ENCODE measurements at regions not wholly inside any gene's neighbourhood (a gene's known extent, or its start where the extent isn't known, plus 50 kb on each side); places are given as distances from the start of the nearest gene placed in this dataset.

GRCh38 chr19:30631033-30631370, 258.8 kb downstream of the ZNF536 start:
- DNase-seq (ENCODE audit: low spot score in 2 of 2): no peak
- H3K9me3 Mint-ChIP-seq: no peaks in the 10 kb centered on the region
- no peaks in the 10 kb centered on the region for H3K36me3 Mint-ChIP-seq
- ATAC-seq: no peak
- H3K27ac Mint-ChIP-seq: no peak overlapping the region

GRCh38 chr19:30630289-30631032, 258.3 kb downstream of the ZNF536 start:
- no peak for DNase-seq (ENCODE audit: low spot score in 2 of 2)
- ATAC-seq: no peak
- H3K9me3 Mint-ChIP-seq: no peaks in the 10 kb centered on the region
- H3K36me3 Mint-ChIP-seq: no peaks in the 10 kb centered on the region
- H3K27ac Mint-ChIP-seq: no peak overlapping the region

DNA sequence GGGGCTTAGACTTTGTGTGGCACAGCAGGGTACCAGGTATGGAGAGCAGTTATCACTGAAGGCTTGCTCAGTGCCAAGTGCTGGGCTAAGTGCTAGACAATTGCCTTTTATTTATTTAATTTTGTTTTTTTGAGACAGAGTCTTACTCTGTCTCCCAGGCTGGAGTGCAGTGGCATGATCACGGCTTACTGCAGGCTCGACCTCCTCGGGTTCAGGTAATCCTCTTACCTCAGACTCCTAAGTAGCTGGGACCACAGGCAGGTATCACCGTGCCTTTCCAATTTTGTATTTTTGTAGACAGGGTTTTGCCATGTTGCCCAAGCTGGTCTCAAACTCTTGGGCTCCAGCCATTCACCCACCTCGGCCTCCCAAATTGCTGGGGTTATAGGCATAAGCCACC, 256.9 kb downstream of the ZNF536 start:
- Mint-ChIP-seq H3K27ac (no peak overlapping the region), H3K9me3 (peaks cover 0 to 7% of the 10 kb centered on the region in 2 donors), H3K36me3 (peaks cover 0 to 6% of the 10 kb centered on the region in 2 donors)
- no peak for ATAC-seq
- DNase-seq (ENCODE audit: low spot score in 2 of 2): no peak

DNA sequence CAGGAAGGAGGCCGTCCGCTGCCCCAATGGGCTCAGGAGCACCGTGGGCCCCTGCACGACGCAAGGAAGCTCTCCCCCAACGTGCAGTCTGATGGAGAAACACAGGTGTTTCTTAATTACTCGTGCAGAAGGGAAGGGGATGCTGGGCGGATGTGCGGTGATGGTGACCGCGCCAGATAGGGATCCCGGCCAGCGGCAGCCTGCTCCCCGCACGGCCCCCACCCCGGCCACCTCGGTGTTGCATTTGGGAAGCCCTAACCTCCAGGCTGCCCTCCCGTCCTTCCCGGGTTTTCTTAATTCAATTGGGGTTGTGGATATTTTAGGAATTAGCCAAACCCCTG, 254.4 kb downstream of the ZNF536 start:
- no peak for DNase-seq (ENCODE audit: low spot score in 2 of 2)
- H3K9me3 Mint-ChIP-seq: peaks cover 9 to 19% of the 10 kb centered on the region in 2 donors
- H3K36me3 Mint-ChIP-seq: peaks cover 8 to 14% of the 10 kb centered on the region in 2 donors
- no peak overlapping the region for H3K27ac Mint-ChIP-seq
- ATAC-seq: no peak

DNA sequence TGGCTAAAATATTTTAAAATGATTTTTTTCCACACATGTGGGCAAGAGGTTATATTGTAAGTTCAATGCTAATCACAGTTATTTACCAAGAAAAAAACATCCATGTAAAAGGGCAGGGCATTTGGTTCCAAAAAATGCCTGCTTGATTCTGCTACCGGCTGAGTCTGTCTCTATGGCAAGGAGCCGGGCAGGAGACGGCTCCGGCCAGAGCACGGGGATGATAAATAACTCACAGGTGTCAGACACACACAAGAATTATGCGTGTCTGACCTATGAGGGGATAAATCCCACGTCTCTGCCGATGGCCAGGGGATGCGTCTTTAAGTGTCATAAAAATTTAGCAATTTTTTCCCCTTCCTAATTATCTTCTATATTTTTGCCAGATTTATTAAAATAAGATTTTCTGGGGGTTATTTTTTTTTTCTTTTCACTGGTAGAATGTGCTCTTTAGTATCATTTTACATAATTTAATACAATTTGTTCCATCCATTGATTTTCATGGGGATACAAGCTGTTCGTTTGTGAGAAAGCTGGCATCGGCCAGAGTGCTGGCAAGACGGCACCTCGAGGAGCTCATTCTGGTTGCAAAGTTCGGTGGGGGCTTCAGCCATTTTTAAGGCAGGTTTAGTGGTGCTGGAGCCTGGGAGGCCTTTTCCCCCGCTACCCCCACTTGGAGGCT, 253.9 kb downstream of the ZNF536 start:
- Mint-ChIP-seq H3K36me3 (peaks cover 8 to 14% of the 10 kb centered on the region in 2 donors), H3K9me3 (peaks cover 9 to 19% of the 10 kb centered on the region in 2 donors), H3K27ac (no peak overlapping the region)
- DNase-seq (ENCODE audit: low spot score in 2 of 2) (no peak), ATAC-seq (no peak)

DNA sequence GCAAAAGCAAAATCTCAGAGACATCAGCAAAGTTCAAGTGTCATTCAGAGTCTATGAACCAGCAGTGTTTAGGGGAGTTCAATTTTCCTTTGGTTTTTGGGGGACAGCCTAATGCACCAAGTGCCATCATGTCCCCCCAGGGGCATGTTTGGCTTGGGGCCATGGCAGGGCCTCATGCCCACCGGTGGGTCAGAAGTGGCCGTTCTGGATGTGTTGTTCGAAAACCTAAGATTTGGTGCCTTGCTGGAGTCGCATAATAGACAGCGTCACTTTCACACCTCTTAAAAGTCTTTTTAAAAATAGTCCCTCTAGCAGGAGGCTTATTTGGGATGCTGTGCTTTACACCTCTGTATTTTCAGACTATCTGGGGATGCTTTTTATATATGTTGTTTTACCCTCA, 250.1 kb downstream of the ZNF536 start:
- peaks cover 8 to 14% of the 10 kb centered on the region in 2 donors for H3K36me3 Mint-ChIP-seq
- DNase-seq (ENCODE audit: low spot score in 2 of 2) (no peak), ATAC-seq (no peak)
- no peak overlapping the region for H3K27ac Mint-ChIP-seq
- peaks cover 9 to 19% of the 10 kb centered on the region in 2 donors for H3K9me3 Mint-ChIP-seq

DNA sequence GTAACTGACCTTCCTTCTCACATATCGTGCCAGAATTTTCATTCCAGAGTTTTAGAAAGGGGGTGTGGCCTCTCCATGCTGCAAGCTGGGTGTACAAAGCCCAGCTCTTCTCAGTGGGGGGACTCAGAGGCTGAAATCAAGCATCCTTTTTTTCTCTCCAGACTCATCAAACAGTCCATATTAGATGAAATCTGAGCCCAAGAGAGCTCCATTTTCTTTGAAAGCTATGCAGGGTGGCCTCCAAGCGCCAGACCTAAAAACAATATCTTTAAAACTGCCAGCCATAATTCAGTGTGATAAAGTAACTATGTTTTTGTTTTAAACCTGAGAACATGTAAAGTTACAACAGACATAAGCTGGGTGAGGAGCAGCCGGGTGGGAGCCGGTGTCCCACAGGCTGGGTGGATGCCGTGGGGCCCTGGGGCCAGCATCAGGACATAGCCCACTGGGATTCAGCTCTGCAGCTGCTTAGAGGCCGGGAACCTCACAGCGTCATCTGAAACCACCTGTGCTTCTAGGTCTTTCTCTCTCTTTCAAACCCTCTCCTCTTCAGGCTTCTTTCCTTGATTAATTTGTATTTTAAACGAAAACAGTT, 249.2 kb downstream of the ZNF536 start:
- Mint-ChIP-seq H3K9me3 (peaks cover 9 to 19% of the 10 kb centered on the region in 2 donors), H3K27ac (no peak overlapping the region), H3K36me3 (peaks cover 8 to 14% of the 10 kb centered on the region in 2 donors)
- no peak for ATAC-seq
- DNase-seq (ENCODE audit: low spot score in 2 of 2): no peak

DNA sequence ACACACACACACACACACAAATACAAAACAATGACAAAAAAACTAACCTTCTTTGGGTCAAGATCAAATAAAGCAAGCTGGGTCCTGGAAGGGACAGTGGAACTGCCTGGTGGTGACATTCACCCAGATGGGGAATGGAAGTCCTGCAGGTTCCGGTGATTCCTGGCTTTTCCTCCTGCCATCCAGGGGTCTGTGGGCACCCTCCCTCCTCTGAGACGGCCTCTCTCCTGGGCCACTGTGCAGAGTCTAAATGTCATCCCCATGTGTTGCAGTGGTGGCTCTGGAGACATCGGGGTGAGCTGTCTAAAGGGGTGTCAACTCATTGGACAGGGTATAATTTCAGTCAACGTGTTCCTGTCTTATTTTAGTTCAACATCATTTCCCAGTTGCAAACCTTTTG, 248.2 kb downstream of the ZNF536 start:
- peaks cover 13 to 23% of the 10 kb centered on the region in 2 donors for H3K9me3 Mint-ChIP-seq
- no peak overlapping the region for H3K27ac Mint-ChIP-seq
- H3K36me3 Mint-ChIP-seq: peaks cover 8 to 14% of the 10 kb centered on the region in 2 donors
- DNase-seq (ENCODE audit: low spot score in 2 of 2): no peak
- no peak for ATAC-seq

GRCh38 chr19:30609656-30610270, 237.6 kb downstream of the ZNF536 start:
- ATAC-seq: no peak
- Mint-ChIP-seq H3K9me3 (peaks cover 0 to 9% of the 10 kb centered on the region in 2 donors), H3K27ac (no peak overlapping the region), H3K36me3 (no peaks in the 10 kb centered on the region)
- DNase-seq (ENCODE audit: low spot score in 2 of 2): no peak

DNA sequence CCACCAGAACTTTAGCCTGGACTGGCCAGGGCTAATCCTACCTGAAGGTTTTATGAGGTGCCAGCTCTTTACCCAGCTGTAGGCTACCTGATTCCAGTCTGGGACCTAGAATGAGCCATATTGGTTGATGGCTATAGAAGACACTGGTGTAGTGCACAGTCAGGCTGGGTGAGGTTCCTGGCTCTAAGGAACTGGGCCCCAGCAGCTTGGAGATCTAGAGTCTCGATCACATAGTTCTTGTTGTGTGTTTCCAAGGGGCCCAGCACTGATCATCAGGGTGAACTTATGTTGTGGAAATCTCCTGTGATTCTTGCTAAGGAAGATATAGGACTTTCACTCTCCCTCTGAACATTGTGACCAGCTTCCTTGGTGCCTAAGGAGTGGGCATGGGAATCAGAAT, 236.3 kb downstream of the ZNF536 start:
- no peaks in the 10 kb centered on the region for H3K36me3 Mint-ChIP-seq
- ATAC-seq (no peak), DNase-seq (ENCODE audit: low spot score in 2 of 2) (no peak)
- H3K9me3 Mint-ChIP-seq: peaks cover 0 to 9% of the 10 kb centered on the region in 2 donors
- H3K27ac Mint-ChIP-seq: no peak overlapping the region
